Endothelial cell (in vitro differentiated cells): ENCODE measurements at regions not wholly inside any gene's neighbourhood (a gene's known extent, or its start where the extent isn't known, plus 50 kb on each side); places are given as distances from the start of the nearest gene placed in this dataset.

Experiments used
- DNase-seq: peaks from one replicate; pipeline ENCODE4 v3.0.0; 2021; ENCODE audit warnings: low spot score
- H3K27ac Mint-ChIP-seq: one replicate; pipeline ENCODE4 v1.8.0; 2021; ENCODE audit warnings: mixed read lengths, inconsistent platforms; ENCODE audit not compliant: unreplicated experiment
- H3K27me3 Mint-ChIP-seq: one replicate; pipeline ENCODE4 v1.8.0; 2021; ENCODE audit warnings: mild to moderate bottlenecking, moderate library complexity, mixed read lengths, inconsistent platforms; ENCODE audit not compliant: unreplicated experiment
- H3K36me3 Mint-ChIP-seq: one replicate; pipeline ENCODE4 v1.8.0; 2021; ENCODE audit warnings: mild to moderate bottlenecking, low read depth, mixed read lengths, inconsistent platforms; ENCODE audit not compliant: unreplicated experiment
- H3K4me1 Mint-ChIP-seq: one replicate; pipeline ENCODE4 v1.8.0; 2021; ENCODE audit warnings: mild to moderate bottlenecking, mixed read lengths, inconsistent platforms; ENCODE audit not compliant: unreplicated experiment
- H3K4me3 Mint-ChIP-seq: one replicate; pipeline ENCODE4 v1.8.0; 2021; ENCODE audit warnings: mild to moderate bottlenecking, mixed read lengths, inconsistent platforms; ENCODE audit not compliant: unreplicated experiment
- H3K9me3 Mint-ChIP-seq: one replicate; pipeline ENCODE4 v1.8.0; 2021; ENCODE audit warnings: mixed read lengths, inconsistent platforms; ENCODE audit not compliant: unreplicated experiment
- TF ChIP-seq, protein P1 (sequence below): fragments of 200-600 bp; sonication (generic); IDR thresholded peaks from one replicate; pipeline ENCODE4 v1.5.0; 2021; ENCODE audit warnings: antibody characterized with exemption; ENCODE audit not compliant: unreplicated experiment

DNA sequence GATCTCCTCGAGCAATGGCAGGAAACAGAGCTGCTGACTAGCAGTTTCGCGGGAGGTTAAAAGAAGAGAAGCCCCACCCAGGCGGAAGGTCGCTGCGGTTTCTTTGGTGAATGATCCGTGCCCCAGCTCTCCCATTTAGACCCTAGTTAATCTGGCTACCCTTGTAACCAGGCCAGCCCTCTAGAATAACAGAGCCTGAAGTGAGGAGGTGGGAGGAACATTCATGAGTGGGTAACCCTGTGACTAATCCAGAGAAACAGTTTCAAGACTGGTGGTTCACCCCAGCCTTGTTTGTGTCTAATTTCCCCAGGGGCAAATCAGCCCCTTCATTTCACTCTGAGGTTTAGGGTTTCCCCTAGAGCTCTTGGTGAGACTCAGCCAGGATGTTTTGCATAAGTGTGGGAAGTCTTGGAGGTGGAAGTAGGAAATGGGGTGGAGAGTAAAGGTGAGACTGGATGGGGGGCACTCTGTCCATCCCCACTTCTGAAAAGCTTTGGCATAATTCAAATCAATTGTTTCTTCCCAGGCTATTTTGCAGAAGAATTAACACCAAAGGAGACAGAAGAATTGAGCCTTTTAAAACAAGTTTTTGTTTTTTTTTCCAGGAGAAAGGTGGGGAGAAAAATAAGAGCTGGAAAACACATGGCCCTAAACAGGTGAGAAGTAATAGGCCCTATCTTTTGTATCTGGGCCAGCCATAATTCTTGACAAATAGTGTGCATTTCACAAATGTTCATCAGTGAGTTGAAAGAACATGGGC is 303.1 kb downstream of the RPLP1 start:
- Mint-ChIP-seq H3K4me3 (no peak overlapping the region), H3K9me3 (no peaks in the 10 kb centered on the region), H3K4me1 (peaks cover 24% of the 10 kb centered on the region), H3K27me3 (no peaks in the 10 kb centered on the region), H3K36me3 (no peaks in the 10 kb centered on the region), H3K27ac (no peak overlapping the region)
- TF ChIP-seq, protein P1, sequence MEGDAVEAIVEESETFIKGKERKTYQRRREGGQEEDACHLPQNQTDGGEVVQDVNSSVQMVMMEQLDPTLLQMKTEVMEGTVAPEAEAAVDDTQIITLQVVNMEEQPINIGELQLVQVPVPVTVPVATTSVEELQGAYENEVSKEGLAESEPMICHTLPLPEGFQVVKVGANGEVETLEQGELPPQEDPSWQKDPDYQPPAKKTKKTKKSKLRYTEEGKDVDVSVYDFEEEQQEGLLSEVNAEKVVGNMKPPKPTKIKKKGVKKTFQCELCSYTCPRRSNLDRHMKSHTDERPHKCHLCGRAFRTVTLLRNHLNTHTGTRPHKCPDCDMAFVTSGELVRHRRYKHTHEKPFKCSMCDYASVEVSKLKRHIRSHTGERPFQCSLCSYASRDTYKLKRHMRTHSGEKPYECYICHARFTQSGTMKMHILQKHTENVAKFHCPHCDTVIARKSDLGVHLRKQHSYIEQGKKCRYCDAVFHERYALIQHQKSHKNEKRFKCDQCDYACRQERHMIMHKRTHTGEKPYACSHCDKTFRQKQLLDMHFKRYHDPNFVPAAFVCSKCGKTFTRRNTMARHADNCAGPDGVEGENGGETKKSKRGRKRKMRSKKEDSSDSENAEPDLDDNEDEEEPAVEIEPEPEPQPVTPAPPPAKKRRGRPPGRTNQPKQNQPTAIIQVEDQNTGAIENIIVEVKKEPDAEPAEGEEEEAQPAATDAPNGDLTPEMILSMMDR, result no peak
- no peak for DNase-seq

DNA sequence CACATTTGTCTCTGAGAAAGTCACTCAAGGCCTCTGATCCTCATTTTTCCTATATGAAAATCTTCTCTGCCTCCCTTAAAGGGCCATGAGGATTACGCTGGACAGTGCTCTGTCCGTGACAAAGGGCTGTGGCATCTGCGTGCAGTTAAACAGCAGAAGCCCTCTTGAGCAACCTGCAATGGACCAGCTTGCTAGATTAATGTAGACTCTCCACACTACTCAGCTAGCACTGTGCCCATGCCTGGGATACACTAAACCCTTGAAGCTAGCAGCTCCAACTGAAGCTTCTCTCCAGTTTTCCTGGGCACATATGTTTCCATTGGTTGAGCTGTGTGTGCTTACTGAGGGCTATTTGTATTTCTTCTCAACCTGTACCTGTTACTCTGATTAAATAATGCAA is 303.8 kb downstream of the RPLP1 start:
- no peak for DNase-seq
- H3K27ac Mint-ChIP-seq, result no peak overlapping the region
- no peaks in the 10 kb centered on the region for H3K27me3 Mint-ChIP-seq
- no peaks in the 10 kb centered on the region for H3K36me3 Mint-ChIP-seq
- H3K9me3 Mint-ChIP-seq, result no peaks in the 10 kb centered on the region
- no peak overlapping the region for H3K4me3 Mint-ChIP-seq
- TF ChIP-seq, protein P1, result no peak
- peaks cover 29% of the 10 kb centered on the region for H3K4me1 Mint-ChIP-seq

DNA sequence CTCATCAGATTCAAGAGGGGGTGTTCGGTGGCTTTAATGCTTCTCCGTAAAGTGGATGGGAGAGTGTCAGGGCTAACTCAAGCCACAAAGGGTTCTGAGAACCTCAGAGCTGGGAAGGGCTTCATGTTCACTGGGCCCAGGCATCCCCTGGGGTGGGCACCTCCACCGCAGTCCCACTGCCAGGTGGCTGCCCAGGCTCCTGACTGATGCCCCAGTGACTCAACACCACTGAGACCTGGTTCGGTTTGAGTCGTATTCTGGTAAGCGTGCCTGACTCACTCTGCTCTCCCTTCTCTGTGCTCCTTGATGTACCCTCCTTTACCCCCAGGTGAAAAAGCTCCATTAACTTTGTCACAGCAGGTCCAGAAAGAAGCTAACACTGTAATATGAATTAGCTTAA is 304.6 kb downstream of the RPLP1 start:
- DNase-seq, result no peak
- TF ChIP-seq, protein P1, result no peak
- Mint-ChIP-seq H3K4me3 (no peak overlapping the region), H3K4me1 (peaks cover 30% of the 10 kb centered on the region), H3K36me3 (no peaks in the 10 kb centered on the region), H3K9me3 (no peaks in the 10 kb centered on the region), H3K27me3 (no peaks in the 10 kb centered on the region), H3K27ac (no peak overlapping the region)

DNA sequence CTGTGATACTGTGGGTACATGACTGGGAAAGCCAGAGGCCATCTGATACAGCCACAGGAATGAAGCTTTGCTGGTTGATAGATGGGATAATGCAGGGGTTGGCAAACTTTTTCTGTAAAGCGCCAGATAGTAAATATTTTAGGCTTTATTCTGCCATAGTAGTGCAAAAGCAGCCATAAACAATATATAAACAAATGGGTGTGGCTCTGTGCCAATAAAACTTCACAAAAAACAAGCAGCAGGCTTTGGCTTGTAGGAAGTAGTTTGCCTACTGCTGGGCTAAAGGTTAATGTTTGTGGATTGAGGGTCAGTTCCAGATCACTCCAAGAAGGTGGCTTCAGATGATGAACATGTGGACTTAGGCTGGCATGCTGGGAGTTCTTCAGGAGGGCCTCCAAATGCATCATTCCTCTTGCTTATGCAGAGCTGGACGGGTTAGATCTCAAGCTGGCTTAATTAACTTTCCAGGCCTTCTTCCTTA is 305.7 kb downstream of the RPLP1 start:
- Mint-ChIP-seq H3K27me3 (no peaks in the 10 kb centered on the region), H3K36me3 (no peaks in the 10 kb centered on the region), H3K9me3 (no peaks in the 10 kb centered on the region), H3K4me1 (peaks cover 37% of the 10 kb centered on the region), H3K27ac (no peak overlapping the region), H3K4me3 (no peak overlapping the region)
- DNase-seq, result no peak
- TF ChIP-seq, protein P1, result no peak
